ENCODE measurements at regions not wholly inside any gene's neighbourhood (a gene's known extent, or its start where the extent isn't known, plus 50 kb on each side); places are given as distances from the start of the nearest gene placed in this dataset.

- BruUV-seq (replicated peaks): no TSS peak
- Histone ChIP-seq H3K4me1 (ENCODE audit: control insufficient read depth, extremely low read depth, insufficient read depth, low read length) (peaks cover 3% of the 10 kb centered on the region), H4K20me1 (replicated peaks; ENCODE audit: control insufficient read depth, extremely low read depth, insufficient read depth, low read length) (no peaks in the 10 kb centered on the region), H3K9ac (replicated peaks; ENCODE audit: extremely low read depth, insufficient read depth, low read length) (no peak overlapping the region), H3K36me3 (ENCODE audit: control insufficient read depth in 2 of 2, extremely low read depth in 1 of 2, insufficient read depth in 2 of 2, low read length in 2 of 2) (no peaks in the 10 kb centered on the region), H3K9me1 (replicated peaks; ENCODE audit: control insufficient read depth, extremely low read depth, insufficient read depth, low read length) (no peaks in the 10 kb centered on the region), H3K79me2 (ENCODE audit: control insufficient read depth, insufficient read depth, low read length) (no peaks in the 10 kb centered on the region), H3K4me2 (ENCODE audit: insufficient read depth, low read length) (no peak overlapping the region), H3K27ac (ENCODE audit: insufficient read depth, low read depth, low read length) (no peak overlapping the region), H3K4me3 (replicated peaks in 1 of 3; ENCODE audit: insufficient read depth in 1 of 3, low read depth in 1 of 3, low read length in 3 of 3) (no peak overlapping the region), H3K9me3 (replicated peaks; ENCODE audit: control insufficient read depth, insufficient read depth, low read length) (no peaks in the 10 kb centered on the region), H2AFZ (ENCODE audit: low read depth, low read length) (no peak overlapping the region), H3K27me3 (ENCODE audit: control insufficient read depth in 2 of 2, insufficient read depth in 2 of 2, low read length in 2 of 2) (no peaks in the 10 kb centered on the region)
- ChIA-PET CTCF (interaction anchor here (1.8 kb wide), 1 partner anchor 19 kb away, joined by 4 read pairs; no protein-coding TSS in a partner anchor), POLR2A (no interaction called here)
- FAIRE-seq (no peak), DNase-seq (ENCODE audit: low read depth, low spot score) (no peak)
- intact Hi-C loops (cut with micrococcal nuclease) (loop anchor here (2.0 kb wide), 1 partner anchor 15 kb away; no protein-coding TSS in a partner anchor), dilution Hi-C loops (cut with MboI; ENCODE audit: extremely low pct_ligation_motif_present, low sequenced_read_pairs) (no loop called here)
- TF ChIP-seq MAX (IDR thresholded peaks at IDR 0.05; ENCODE audit: insufficient read depth, insufficient read length) (no peak), CTCF (IDR thresholded peaks at IDR 0.05; ENCODE audit: extremely low read depth in 1 of 2, insufficient read depth in 1 of 2, low read depth in 1 of 2, low read length in 2 of 2) (no peak), JUN (IDR thresholded peaks at IDR 0.05; ENCODE audit: borderline replicate concordance, insufficient read depth, insufficient read length, low read depth) (no peak), MYC (IDR thresholded peaks at IDR 0.05; ENCODE audit: low read depth, low read length) (no peak), GATA2 (IDR thresholded peaks at IDR 0.05; ENCODE audit: insufficient read depth, insufficient read length, low read depth, low read length) (no peak), FOS (IDR thresholded peaks at IDR 0.05; ENCODE audit: borderline replicate concordance, insufficient read depth, low read length) (no peak), EZH2 (IDR thresholded peaks at IDR 0.05; ENCODE audit: borderline replicate concordance, low read depth, low read length, severe bottlenecking) (no peak), POLR2AphosphoS5 (IDR thresholded peaks at IDR 0.05; ENCODE audit: insufficient read depth, low read depth, low read length) (no peak), POLR2A (IDR thresholded peaks at IDR 0.05; ENCODE audit: low read depth, low read length) (no peak)
These were observed 103.4 kb upstream of the HAAO start for GRCh38 chr2:42895791-42896135.

Data from endothelial cell of umbilical vein (primary cell).